ENCODE measurements at regions not wholly inside any gene's neighbourhood (a gene's known extent, or its start where the extent isn't known, plus 50 kb on each side); places are given as distances from the start of the nearest gene placed in this dataset.

- DNase-seq, result no peak
Measured at GRCh38 chr2:215529271-215529670, 93.4 kb upstream of the FN1 start.

DNA sequence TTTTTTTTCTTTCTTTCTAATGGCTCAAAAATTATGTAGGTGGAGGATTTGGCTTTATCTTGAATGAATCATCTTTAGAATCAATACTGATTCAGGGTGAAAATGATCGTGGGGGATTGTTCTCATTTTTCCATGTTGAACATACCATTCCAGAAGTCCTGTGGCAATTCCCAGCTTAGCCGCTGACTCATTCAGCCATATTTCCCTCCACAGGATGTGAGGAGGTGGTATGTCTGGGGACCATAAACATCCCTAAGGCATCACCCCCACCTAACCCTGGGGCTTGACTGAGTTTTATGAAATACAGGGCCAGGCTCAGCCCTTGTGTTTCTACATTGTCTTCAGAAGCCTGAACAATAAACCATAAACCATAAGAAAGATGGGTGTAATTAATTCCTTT, 92.7 kb upstream of the FN1 start:
- DNase-seq, result no peak

GRCh38 chr2:215527736-215528135, 91.9 kb upstream of the FN1 start:
- no peak for DNase-seq

- no peak for DNase-seq
Measured at GRCh38 chr2:215526341-215526740, 90.5 kb upstream of the FN1 start.

- peak; percentile 4 for DNase-seq
Measured at GRCh38 chr2:215522237-215522636, 86.4 kb upstream of the FN1 start.

GRCh38 chr2:215521031-215521430, 85.2 kb upstream of the FN1 start:
- DNase-seq, result no peak

DNA sequence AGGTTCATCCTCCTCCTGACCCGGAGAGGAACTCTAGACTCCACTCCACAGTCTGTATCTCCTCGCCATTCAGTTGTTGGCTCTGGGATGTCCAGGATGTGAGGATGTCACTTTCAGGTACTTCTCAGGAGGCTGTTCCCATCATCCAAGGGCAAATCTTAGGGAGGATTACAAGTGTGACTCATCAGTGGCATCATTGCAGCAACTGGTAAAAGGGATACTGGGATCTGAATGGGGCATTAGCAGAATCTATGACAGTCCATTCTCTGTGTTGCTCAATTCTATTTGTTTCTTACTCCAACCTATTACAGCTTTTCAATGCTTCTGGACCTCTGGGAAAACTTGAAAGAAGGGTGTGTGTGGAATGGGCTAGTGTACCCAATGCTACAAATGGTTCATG, 81.5 kb upstream of the FN1 start:
- DNase-seq, result no peak

DNA sequence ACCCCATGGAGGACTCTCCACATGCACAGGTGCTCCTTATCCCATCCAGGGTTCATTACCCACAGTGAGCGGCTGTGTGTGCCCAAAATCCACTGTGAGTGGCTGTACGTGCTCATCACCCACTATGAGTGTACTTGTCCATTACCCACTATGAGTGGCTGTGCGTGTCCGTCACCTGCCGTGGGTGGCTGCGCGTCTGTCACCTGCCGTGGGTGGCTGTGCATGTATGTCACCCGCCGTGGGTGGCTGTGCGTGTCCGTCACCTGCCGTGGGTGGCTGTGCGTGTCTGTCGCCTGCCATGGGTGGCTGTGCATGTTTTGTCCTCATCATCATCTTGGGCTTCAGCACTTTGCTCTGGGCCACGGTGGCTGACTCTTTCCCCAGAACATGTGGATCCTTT, 78.6 kb upstream of the FN1 start:
- no peak for DNase-seq

DNA sequence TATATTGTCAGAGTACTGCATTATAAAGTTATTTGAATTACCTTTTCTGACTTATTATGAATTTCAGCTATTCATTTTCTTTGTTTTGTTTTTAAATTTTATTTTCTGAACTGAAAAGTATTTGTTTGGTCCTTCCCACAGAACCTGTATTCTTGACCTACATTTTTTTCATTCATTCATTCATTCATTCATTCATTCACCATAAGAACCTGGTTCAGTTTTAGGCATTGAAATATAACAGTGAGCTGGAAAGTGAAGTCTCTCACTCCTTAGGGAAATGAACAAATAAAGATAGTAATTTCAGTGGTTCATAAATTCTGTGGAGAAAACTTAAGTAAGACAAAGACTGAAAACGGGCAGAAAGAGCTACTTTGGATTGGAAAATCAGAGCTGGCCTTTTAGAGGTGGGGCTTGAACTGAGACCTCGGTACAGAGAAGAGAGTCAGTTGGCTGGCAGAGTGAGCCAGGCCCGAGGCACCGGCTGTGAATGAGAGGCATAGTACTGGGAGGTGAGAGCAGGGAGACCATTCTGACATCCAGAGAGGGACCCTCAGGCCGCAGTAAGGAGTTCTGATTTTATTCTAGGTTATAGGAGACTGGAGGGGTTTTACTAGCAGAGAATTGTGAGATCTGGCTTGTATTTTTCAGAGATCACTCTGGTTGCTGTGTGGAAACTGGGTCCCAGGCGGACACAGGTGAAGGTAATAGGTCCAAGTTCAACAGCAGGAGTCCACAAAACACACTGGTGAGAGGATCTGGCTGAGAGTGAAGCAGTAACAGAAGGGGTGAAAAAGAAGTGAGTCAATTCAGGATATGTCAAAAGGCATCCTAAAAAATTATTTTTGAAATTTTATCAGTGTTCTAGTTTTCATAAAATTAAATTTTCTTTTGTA, 75.8 kb upstream of the FN1 start:
- no peak for DNase-seq

DNA sequence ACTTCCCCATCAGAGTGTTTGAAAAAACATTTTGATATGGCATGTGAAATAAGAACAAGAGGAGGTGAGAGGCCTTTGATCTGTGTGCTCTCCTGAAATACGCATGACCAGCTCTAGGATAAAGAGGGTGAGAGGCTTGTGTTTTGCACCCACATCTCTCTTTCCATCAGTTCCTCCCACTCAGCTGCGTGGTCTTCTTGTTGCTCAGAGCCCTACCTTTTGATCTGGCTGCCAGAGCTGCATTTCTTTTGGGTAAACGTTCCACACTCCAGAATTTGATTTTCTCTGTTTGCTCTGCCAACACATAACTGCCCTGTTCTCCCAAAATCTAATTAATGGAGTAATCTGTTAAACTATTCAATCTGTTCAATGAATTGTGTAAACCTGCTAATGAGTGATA, 72.0 kb upstream of the FN1 start:
- DNase-seq, result no peak

- no peak for DNase-seq
Measured at GRCh38 chr2:215507136-215507535, 71.3 kb upstream of the FN1 start.

GRCh38 chr2:215506604-215506990, 70.7 kb upstream of the FN1 start:
- DNase-seq, result no peak

DNA sequence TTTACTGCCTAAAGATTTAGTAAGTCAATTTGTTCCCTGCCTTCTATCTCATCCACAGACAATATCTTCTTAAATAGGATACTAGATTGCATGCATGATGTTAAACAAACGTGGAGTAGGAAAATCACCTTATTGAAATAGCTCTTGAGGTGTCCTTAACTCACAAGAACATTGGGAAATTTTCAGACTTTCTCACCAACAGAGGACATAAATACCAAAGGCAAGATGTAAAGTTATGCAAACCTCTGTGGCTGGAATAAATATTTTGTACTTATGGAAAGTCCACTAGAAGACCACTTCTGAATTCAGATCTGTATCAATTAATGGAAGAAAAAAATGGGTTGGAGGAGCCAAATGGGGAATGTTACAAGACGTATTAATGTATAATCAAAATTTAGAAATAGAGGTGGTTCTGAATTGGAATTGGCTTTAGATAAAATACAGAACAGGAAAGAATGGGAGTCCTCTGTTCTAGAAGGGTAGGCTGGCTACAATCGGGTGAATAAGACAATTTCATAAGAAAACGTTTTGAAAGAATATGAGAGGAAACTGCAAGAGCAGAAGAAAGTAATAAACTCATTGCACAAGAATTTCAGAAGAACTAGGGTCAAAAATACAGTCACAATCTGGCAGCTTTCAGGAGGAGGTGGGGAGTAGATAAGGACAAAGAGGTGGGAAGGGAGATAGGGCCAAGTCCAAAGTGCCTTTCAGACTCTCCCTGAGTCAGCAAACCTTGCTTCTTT, 69.3 kb upstream of the FN1 start:
- no peak for DNase-seq

- DNase-seq, result no peak
Measured at GRCh38 chr2:215504547-215504946, 68.7 kb upstream of the FN1 start.

GRCh38 chr2:215503381-215503780, 67.5 kb upstream of the FN1 start:
- DNase-seq, result no peak

DNA sequence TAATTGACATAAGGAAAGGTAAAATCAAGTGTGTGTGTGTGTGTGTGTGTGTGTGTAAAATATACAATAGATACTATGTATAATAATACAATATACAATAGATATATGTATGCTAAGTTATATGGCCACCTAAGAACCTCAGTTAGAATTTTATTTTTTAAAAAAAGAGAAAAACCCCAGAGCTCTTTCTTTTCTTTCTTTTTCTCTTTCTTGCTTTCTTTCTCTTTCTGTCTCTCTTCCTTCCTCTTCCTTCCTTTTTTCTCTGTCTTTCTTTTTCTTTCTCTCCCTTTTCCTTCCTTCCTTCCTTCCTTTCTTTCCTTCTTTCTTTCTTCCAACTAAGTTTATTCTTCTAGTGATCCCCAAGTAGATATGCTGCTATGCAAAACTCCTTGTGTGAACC, 64.6 kb upstream of the FN1 start:
- no peak for DNase-seq

- DNase-seq, result no peak
Measured at GRCh38 chr2:215499331-215499730, 63.5 kb upstream of the FN1 start.

DNA sequence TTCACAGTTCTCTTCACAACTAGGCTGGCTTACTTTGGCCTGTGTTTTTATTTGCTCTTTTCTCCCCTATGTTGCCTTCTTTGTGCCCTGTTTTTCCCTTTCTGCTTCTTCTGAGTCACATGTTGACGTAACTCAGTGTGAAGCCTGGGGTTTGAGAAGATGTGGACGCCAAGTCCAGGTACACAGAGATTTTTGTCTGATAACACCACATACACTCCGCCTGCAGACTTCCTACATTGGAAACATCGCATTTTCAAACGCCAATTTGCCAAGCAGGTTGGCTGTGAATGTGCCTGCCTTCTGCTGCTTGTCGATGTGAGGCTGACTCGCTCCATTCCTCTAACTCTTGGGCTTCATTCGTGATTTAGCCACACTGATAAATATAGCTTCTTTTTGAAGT, 62.6 kb upstream of the FN1 start:
- DNase-seq, result peak; percentile 31

GRCh38 chr2:215493376-215493775, 57.5 kb upstream of the FN1 start:
- DNase-seq, result no peak

GRCh38 chr2:215489288-215489848, 53.5 kb upstream of the FN1 start:
- DNase-seq, result no peak

- no peak for DNase-seq
Measured at GRCh38 chr2:215487002-215487372, 51.1 kb upstream of the FN1 start.

DNA sequence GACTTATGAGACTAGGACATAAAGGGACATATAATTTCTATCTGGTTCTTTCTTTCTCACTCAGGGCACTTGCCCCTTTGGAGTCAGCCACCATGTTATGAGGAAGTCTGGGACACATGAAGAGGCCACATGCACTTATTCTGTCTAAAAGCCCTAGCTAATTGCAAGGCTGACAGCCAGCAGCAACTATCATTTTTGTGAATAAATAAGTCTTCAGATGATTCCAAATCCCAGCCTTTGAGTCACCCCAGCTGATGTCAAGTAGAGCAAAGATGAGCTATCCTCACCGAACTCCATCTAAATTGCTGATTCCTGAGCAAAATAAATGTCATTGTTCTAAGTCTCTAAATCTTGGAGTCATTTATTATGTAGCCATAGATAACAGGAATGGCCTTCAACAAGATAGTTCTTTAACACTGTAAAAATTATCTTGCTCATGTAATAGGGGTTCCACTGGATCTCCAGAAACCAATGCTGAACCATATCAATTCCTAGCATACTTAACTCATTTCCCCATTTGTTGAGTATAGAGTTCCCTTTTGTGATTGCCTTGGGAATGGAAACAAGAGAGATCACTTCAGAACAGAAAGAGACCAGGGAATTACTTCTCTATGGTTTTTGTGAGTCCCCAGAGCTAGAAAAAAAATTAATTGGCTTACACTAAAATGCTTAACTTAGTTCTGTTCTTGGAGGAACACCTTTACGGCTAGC, 50.6 kb upstream of the FN1 start:
- DNase-seq, result no peak

All from COR-L47 (cell line).